ENCODE measurements at regions not wholly inside any gene's neighbourhood (a gene's known extent, or its start where the extent isn't known, plus 50 kb on each side); places are given as distances from the start of the nearest gene placed in this dataset.

DNA sequence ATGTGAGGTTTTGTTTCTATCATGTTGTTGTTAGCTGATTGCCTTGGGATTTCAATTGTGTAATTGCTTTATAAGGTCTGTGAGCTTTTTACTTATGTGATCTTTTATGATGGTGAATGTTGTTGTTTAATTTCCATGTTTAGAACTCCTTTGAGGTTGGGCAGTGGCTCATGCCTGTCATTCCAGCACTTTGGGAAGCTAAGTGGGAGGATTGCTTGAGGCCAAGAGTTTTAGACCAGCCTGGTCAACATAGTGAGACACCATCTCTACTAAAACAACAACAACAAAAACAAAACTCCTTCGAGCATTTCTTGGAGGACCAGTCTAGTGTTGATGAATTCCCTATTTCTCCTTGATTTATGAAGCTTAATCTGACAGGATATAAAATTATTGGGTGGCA is 102.1 kb upstream of the PMCH start:
- Histone ChIP-seq H4K91ac (replicated peaks; ENCODE audit: insufficient read length, low read length) (no peak overlapping the region), H3K27ac (ENCODE audit: low read depth, low read length) (no peak overlapping the region), H2BK20ac (ENCODE audit: low read length) (no peak overlapping the region), H3K27me3 (replicated peaks in 1 of 4; ENCODE audit: control insufficient read depth in 3 of 4, extremely low read depth in 1 of 4, insufficient read depth in 3 of 4, low read length in 3 of 4) (no peaks in the 10 kb centered on the region), H3K36me3 (ENCODE audit: control insufficient read depth in 2 of 4, insufficient read depth in 4 of 4, low read length in 3 of 4) (no peaks in the 10 kb centered on the region), H3K79me1 (ENCODE audit: low read depth, low read length) (no peaks in the 10 kb centered on the region), H4K5ac (ENCODE audit: insufficient read length, low read depth, low read length) (no peak overlapping the region), H3K4me2 (ENCODE audit: insufficient read depth in 1 of 2, low read depth in 2 of 2, low read length in 2 of 2) (no peak overlapping the region), H2BK120ac (replicated peaks; ENCODE audit: low read depth, low read length) (no peak overlapping the region), H3K23me2 (ENCODE audit: low read depth, low read length) (no peaks in the 10 kb centered on the region), H3K9ac (replicated peaks in 1 of 4; ENCODE audit: extremely low read depth in 1 of 4, low read depth in 3 of 4, low read length in 3 of 4) (no peak overlapping the region), H3K14ac (ENCODE audit: insufficient read length) (no peak overlapping the region), H4K8ac (ENCODE audit: extremely low read depth, insufficient read depth, low read length) (no peak overlapping the region), H3K56ac (replicated peaks; ENCODE audit: insufficient read length, low read depth, low read length) (no peak overlapping the region), H3K4me3 (ENCODE audit: extremely low read depth in 1 of 4, insufficient read depth in 2 of 4, low read depth in 3 of 4, low read length in 4 of 4) (no peak overlapping the region), H3K79me2 (ENCODE audit: control insufficient read depth in 1 of 2, insufficient read depth in 2 of 2, low read length in 2 of 2) (no peaks in the 10 kb centered on the region), H3K18ac (ENCODE audit: extremely low read depth, low read length) (no peak overlapping the region), H2AFZ (ENCODE audit: low read length) (no peak overlapping the region), H4K20me1 (replicated peaks in 1 of 2; ENCODE audit: control insufficient read depth in 1 of 2, insufficient read depth in 2 of 2, low read length in 2 of 2) (no peaks in the 10 kb centered on the region), H3K23ac (ENCODE audit: insufficient read length) (no peak overlapping the region), H3K4ac (replicated peaks; ENCODE audit: insufficient read length, low read depth, low read length) (no peak overlapping the region), H2BK12ac (ENCODE audit: low read depth, low read length) (no peak overlapping the region), H2BK5ac (ENCODE audit: low read depth, low read length) (no peak overlapping the region), H3K9me3 (ENCODE audit: insufficient read depth in 2 of 2, low read depth in 1 of 2, low read length in 1 of 2) (no peaks in the 10 kb centered on the region), H3K4me1 (replicated peaks in 1 of 4; ENCODE audit: control insufficient read depth in 3 of 4, insufficient read depth in 4 of 4, low read length in 3 of 4) (no peaks in the 10 kb centered on the region), H2BK15ac (ENCODE audit: low read length) (no peak overlapping the region), H2AK5ac (ENCODE audit: low read depth, low read length) (no peak overlapping the region)
- TF ChIP-seq NRF1 (IDR thresholded peaks at IDR 0.05; ENCODE audit: low read depth, low read length) (no peak), CBX8 (IDR thresholded peaks at IDR 0.05; ENCODE audit: borderline replicate concordance, low read depth, low read length) (no peak), SUZ12 (IDR thresholded peaks at IDR 0.05; ENCODE audit: low read length) (no peak), CREB1 (IDR thresholded peaks at IDR 0.05) (no peak), MAFK (IDR thresholded peaks at IDR 0.05; ENCODE audit: low read depth, low read length) (no peak), BACH1 (IDR thresholded peaks at IDR 0.05; ENCODE audit: low read length) (no peak), BCL11A (IDR thresholded peaks at IDR 0.05; ENCODE audit: low read depth in 2 of 2, low read length in 2 of 2) (no peak), TAF1 (IDR thresholded peaks at IDR 0.05; ENCODE audit: low read depth, low read length) (no peak), SIX5 (IDR thresholded peaks at IDR 0.05; ENCODE audit: low read depth, low read length) (no peak), BRCA1 (IDR thresholded peaks at IDR 0.05; ENCODE audit: low read depth, low read length) (no peak), JUN (IDR thresholded peaks at IDR 0.05; ENCODE audit: low read depth, low read length) (no peak), POLR2AphosphoS5 (IDR thresholded peaks at IDR 0.05; ENCODE audit: low read depth, low read length) (no peak), RBBP5 (IDR thresholded peaks at IDR 0.05; ENCODE audit: borderline replicate concordance, low read depth, low read length) (no peak), JUND (IDR thresholded peaks at IDR 0.05; ENCODE audit: low read length) (no peak), CBX5 (IDR thresholded peaks at IDR 0.05; ENCODE audit: low read depth, low read length) (no peak)
- ChIA-PET POLR2A (ENCODE audit: partially characterized antibody) (no interaction called here), CTCF (ENCODE audit: partially characterized antibody) (interaction anchor here (0.6 to 2.0 kb wide), 11 partner anchors 23 to 512 kb away, joined by 3 to 17 read pairs (median 4); partner anchors contain the start of gene IGF1)
- FAIRE-seq (no peak), DNase-seq (ENCODE audit: low read depth in 1 of 2, low spot score in 2 of 2) (no peak)
- WGBS, 2 experiments (ENCODE audit: extremely low coverage in 1 of 2, insufficient coverage in 1 of 2, insufficient read length in 1 of 2, insufficient replicate concordance in 2 of 2, low coverage in 1 of 2, low lambda C conversion rate in 2 of 2, missing lambda C conversion rate in 1 of 2): 93% methylated on average over 1 of the region's 1 CpG; no CpG with 5 or more reads in 1 of the 2 experiments
